ENCODE measurements at regions not wholly inside any gene's neighbourhood (a gene's known extent, or its start where the extent isn't known, plus 50 kb on each side); places are given as distances from the start of the nearest gene placed in this dataset.
"Not testable (repeated sequence)": the region's sequence is repeated elsewhere in the genome, so short reads cannot be mapped to it uniquely, and the experiment has no call there.

DNA sequence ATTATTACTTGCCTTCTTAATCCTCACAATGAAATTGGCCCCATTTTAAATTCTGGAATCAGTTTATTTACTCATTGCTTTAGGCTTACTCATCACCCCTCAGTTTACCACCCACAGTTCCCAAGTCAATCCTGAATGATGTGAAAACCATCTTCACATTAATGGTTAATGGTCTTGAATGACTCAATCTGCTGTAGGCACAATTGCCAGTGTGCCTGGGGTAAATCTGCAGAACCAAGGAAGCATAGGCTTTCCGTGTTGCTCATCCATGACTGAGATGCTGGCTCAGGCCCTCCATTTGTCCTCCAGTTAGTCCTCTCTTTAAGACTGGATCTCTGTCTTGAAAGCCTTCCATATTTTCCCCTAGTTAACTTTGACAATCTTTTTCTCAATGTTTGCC is 164.5 kb downstream of the PMAIP1 start:
- no peak for DNase-seq (ENCODE audit: low read depth in 2 of 2)

DNA sequence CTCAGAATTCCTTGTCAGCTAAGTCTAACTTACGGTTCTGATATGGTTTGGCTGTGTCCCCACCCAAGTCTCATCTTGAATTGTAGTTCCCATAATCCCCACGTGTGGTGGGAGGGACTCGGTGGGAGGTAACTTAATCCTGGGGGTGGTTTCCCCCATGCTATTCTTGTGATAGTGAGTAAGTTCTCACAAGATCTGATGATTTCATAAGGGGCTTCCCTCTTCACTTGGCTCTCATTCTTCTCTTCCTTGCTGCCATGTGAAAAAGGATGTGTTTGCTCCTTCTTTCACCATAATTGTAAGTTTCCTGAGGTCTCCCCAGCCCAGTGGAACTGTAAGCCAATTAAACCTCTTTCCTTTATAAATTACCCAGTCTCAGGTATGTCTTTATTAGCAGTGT is 163.0 kb downstream of the PMAIP1 start:
- not testable (repeated sequence) for DNase-seq (ENCODE audit: low read depth in 2 of 2)

DNA sequence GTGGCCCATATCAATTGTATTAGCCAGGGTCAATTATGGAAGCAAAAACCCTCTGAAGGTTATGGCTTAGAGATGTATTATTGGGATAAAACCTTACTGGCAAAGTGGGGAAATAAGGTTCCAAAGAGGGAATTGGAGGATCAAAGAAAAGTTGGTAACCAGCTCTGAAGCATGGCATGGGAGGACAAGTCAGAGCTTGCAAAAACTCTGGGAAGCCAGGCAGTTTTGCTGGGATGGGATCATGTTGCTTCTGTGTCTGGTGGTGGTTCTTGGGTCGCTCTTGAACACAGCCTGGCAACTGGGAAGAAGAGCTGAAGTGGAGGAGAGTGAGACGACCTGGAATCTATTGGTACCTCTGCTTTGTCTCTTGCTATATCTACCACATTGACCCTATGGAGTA is 162.6 kb downstream of the PMAIP1 start:
- DNase-seq (ENCODE audit: low read depth in 2 of 2), result no peak

DNA sequence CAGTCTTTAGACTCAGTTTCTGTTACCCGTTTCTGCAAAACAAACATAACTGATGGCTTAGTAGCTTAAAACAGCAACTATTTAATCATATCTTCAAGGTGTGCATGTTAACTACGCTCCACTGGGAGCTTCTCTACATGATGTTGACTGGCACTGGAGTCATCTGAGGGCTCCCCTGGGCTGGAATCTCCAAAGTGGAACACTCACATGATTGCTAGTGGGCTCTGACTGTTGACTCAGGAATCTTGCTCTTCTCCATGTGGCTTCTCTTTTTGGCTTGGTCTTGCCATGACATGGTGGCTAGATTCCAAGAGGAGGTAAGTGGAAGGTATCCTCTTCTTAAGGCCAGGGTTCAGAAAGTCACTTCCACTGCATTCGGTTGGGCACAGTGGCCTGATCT is 160.8 kb downstream of the PMAIP1 start:
- DNase-seq (ENCODE audit: low read depth in 2 of 2), result no peak

DNA sequence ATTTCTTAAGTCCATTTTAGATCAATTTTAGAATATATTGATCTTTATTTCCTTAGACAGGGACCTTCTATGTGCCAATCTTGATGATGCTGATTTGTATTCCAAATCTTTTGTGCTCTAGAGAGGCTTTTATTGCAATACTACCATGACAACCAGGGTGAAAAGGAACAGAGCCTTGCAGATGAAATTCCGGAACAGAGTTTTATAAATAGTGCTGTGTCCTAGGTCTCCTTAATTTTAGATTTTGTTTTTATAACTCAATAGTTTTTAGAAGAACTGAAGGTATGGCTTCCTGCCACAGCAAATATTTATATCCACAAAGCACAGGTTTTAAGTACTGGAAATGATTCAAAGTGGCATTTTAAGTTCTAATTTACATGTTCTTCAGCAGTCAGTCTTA is 160.2 kb downstream of the PMAIP1 start:
- DNase-seq (ENCODE audit: low read depth in 2 of 2), result no peak

DNA sequence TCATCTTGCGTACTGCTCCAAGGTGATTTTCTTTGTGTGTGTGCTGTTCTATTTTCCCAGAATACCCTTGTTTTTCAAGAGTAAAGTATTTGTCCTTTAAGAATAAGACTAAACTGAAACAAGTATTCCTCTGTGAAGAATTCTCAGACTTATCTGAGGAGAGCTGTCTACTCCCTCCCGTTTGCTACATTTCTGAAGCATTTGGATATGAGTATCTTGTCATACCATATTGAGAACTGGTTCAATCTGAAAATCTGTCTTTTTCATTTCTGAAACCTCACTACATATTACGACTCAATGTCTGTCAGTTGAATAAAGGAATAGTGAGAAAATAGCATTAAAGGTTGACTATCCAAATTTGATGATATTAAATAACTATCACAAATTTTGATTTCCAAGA is 159.4 kb downstream of the PMAIP1 start:
- no peak for DNase-seq (ENCODE audit: low read depth in 2 of 2)

DNA sequence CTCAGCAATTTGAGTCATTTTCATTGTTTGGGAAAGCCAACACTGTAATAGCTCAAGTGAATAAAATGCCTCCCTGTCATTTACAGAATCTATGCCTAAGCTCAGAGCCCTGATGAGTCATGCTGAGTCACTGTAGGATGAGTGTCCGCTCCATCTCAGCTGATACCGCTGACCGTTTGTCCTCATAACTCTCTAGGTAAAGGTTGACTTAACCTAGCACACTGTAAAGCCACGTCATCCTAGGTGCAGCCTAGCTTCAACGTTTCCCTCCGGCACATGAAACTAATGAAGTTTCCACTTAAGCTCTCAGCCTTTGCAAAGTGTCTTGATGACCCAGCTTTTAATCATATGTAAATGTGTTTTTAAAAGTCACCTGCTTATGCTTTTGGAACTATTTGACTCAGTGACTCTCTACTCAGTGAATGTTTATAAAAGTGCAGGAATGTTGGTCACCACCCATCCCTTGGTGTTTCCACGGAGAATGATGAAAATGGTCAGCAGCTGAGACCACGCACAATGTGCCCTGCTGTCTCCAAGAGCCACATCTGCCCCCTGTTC is 154.0 kb downstream of the PMAIP1 start:
- no peak for DNase-seq (ENCODE audit: low read depth in 2 of 2)

DNA sequence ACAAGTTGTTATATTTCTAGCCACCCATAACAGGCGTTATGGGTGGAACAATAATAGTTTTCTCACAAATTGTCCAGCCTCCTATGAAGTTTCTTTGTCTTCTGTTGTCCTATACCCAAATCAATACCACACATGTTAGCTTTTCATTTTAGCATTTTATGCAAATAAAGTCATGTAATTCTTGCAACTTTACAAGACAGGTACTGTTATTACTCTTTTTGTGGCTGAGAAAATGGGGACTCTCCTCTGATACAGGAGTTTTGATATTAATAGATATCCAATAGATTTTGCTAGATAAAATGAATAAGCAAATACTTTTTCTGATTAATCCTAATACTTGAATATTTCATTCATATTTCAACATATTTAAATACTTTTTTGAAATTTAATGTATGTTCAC is 151.0 kb downstream of the PMAIP1 start:
- no peak for DNase-seq (ENCODE audit: low read depth in 2 of 2)

DNA sequence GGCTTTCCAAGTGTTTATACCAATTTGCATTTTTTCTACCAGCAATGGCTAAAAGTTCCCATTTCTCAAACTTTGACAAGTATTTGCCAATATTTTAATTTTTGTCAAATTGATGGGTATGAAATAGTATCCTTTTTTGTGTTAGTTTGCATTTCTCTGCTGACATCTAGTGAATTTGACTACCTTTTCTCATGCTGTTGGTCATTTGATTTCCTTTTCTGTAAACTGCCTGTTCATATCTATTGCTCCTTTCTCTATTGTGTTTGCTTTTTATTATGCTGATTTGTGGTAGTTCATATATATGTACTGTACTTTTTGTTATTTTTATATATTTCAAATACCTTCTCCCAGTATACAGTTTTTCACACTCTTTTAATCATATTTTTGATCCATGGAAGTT is 149.4 kb downstream of the PMAIP1 start:
- DNase-seq (ENCODE audit: low read depth in 2 of 2), result no peak

DNA sequence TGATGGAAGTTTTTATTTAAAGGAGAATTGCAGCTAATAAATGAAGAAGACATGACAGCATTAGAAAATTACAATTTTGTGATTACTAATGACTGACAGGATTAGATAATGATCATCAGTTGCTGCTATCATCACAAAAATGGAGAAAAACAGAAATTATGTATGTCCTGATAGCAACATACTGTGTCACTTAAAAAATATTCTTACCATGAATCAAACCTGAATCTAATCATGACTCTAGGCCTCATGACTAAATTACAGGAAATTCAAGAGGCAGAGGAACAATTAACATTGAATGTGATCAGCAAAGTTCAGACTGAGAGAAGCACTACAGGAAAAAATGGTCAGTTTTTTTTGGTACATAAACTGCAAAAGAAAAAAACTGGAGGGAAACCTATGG is 147.8 kb downstream of the PMAIP1 start:
- no peak for DNase-seq (ENCODE audit: low read depth in 2 of 2)

DNA sequence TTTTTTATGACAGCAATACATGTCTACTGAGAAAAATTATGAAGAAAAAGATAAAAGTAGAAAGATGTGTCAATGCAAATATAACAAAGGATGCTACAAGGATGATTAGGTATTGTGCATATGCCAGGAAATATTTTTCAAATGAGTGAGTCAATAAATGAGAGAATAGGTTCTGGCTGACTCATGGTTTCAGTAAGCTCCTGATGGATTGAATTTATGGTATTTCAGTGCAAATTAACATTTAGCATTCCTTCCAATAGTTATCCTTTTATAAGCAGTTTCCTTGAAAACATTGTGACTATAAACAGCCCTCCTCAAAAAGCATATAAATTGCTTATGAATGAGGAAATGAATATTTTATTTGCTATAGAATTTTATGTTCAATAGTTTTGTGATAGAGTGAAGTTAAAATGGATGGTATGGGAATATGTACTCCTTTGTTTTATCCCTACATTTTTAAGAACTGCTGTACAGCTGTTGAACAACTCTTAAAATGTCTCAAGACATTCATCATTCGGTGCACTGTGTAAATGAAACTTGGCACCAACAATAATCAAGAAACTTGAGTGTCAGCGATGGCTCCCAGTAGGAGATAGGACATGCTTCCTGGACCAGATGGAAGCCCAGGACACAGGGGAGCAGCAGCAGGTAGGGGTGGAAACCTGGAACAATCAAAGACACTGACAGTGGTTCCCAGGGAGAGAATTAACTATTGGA is 144.7 kb downstream of the PMAIP1 start:
- DNase-seq (ENCODE audit: low read depth in 2 of 2), result no peak

DNA sequence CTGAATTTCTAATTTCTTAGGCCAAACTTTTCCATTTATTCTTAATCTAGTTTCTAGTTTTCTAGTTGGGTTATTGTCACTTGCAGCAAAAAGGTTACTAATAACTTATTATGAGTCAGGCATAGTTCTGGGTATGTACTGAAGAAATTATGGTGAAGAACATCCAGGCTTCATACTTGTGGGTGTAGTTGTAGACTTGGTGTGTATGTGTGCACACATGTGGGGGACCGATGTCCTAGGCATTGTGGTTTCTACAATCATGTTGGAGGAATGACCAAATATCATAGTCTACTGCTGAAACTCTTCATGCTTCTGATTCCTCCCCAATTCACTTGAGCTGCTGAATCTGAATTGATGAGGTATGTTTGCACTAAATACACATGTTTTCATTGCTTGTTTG is 141.2 kb downstream of the PMAIP1 start:
- DNase-seq (ENCODE audit: low read depth in 2 of 2), result no peak

DNA sequence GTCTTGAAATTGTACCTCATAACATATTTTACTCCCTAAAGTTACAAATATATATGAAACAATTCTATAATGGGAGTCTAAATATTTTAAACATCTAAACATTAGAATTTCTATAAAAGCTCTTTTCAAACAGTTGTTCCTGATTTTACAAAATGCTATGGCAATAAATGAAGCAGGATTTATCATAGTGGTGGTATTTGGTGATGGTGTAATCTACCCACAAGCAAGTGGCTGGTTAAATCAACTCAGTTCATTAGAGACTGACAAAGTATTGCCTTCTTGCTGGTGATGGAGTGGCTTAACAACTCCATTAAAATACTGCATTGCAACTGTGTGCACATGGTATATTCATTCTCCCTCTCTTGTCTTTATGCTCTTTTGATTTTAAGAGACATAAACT is 138.9 kb downstream of the PMAIP1 start:
- no peak for DNase-seq (ENCODE audit: low read depth in 2 of 2)

DNA sequence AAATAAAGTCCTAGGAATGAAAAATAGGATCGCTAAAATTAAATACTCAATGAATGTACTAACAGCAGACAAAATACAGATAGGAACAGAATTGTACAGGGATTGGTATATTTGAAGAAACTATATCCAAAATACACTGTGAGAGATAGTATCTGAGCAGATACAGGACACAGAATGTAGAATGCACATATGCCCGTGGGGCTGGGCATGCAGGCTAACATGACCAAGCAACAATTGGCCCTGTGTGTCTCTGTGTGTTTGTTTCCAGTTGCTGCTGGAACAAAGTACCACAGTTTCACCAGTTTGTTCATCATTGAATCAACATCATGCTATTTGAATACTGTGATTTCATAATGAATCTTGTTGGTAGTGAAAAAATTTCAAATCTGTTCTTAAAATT is 127.6 kb downstream of the PMAIP1 start:
- no peak for DNase-seq (ENCODE audit: low read depth in 2 of 2)

DNA sequence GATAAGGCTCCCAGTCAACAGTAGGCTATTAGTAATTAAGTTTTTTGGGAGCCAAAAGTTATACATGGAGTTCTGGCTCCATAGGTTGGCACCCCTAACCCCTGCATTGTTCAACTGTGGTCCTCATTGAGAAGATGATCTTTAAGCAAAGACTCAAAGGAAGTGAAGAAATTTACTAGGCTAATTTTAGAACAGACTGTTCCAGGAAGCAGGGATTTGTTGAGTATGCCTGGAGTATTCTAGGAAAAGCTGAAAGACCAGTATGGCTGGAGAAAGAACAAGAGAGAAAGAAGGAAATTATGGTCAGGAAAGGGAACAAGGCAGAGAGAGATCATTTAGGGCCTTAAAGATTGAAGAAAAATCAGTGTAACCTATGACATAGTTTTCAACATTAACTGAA is 125.1 kb downstream of the PMAIP1 start:
- no peak for DNase-seq (ENCODE audit: low read depth in 2 of 2)

DNA sequence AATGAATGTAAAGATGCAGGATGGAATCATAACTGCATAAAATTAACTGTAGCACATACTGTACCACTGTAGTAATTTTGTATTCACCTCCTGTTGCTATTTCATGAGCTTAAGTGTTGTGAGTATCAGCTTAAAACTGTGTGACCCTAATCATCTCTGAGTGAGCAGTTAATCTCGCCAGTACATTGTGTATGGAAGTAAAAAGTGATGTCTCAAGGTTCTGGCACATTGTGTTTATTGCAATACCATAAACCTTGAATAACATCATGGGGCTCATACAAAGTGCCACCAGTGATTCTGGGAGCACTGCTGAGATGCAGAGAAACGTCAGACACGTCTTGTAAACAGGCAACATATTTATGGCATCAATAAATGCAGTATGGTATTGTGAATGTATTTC is 124.5 kb downstream of the PMAIP1 start:
- no peak for DNase-seq (ENCODE audit: low read depth in 2 of 2)

DNA sequence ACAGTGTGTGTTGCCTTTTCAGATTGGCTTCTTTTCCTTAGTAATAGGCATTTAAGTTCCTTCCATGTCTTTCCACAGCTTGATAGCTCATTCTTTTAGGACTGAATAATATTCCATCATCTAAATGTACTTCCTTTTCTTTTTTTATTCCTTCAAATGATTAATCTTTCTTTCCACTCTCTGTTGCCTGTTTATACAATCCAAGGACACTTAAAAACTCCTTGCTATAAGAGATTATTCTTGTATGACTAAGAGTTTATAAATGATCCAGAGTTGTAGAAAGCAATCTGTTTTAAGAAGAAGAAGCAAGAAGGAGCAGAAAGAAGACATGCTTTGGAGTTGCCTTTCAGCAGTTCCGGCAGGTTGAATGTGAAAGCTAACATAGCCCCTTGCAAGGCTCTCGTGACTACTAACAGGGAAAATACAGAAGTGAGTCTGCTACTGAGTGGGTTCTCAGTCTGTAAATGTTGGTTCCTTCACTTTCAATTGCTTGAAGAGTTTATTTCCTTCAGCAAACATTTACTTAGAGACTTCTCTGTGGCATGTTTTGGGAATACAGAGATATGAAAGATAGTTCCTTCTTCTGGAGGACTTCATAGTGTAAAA is 123.0 kb downstream of the PMAIP1 start:
- DNase-seq (ENCODE audit: low read depth in 2 of 2), result no peak

DNA sequence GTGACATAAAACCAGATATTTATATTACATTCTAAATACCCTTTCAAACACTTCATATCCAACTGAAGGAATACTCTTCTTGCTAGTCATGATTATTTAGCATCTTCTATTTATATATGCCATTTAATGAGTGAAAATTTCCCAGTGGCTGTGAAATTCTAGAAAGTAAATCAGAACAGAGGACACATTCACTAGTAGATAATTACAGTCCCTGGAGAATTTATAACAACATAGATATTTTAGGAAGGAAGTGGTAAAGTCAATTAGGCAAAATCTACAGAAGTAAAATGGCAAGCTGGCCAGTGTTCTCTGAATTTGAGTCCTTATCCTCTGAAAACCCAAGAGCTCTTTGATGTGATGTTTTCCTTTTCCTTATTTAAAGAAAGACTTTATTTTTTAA is 121.8 kb downstream of the PMAIP1 start:
- no peak for DNase-seq (ENCODE audit: low read depth in 2 of 2)

DNA sequence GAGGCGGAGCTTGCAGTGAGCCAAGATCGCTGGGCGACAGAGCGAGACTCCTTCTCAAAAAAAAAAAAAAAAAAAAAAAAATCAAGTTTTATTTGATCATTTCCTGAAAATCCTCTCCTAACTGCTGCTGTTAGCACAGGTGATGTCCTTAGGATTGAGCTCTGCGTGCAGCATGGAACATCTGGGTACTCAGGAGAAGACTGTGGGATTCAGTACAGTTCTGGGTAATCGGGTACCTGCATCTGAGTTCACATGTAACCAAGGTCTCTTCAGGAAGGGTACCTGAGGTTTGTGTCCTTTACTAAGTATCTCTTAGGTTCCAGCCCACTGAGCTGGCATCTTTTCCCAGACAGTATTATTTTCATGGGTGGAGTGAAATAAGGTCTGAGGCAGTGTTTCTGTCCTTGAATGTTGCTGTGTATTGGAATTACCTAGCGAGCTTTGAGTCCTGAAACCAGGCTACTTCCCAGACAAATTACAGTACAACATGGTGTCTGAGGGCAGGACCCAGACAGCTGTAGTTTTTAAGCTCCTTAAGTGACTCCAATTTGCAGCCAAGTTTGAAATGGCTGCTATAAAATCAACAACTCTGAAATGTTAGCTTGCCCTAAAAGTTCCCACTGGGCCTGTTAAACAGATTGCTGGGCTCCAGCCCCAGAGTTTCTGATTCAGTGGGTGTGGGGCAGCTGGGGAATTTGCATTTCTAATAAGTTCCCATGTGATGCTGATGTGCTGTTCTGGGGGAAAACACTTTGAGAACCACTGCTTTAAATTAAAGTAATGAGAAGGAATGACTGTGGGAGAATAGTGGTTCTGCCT is 120.5 kb downstream of the PMAIP1 start:
- no peak for DNase-seq (ENCODE audit: low read depth in 2 of 2)

DNA sequence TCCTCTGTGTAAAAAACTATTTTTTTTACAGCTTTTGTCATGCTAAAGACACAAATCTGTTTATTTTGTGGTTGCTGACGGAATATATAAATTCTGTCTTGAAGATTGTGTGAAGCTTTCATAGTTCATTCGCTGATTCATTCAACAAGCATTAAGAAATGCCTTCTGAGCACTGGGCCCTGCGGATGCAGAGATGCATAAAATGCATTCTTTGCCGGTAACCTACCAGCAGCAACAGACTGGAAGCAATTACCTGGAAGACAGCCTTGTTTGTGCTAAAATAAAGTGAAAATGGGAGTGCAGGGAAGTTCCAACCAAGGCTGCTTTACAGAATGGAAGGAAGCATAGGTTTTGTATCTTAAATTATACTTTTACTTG is 119.7 kb downstream of the PMAIP1 start:
- no peak for DNase-seq (ENCODE audit: low read depth in 2 of 2)

DNA sequence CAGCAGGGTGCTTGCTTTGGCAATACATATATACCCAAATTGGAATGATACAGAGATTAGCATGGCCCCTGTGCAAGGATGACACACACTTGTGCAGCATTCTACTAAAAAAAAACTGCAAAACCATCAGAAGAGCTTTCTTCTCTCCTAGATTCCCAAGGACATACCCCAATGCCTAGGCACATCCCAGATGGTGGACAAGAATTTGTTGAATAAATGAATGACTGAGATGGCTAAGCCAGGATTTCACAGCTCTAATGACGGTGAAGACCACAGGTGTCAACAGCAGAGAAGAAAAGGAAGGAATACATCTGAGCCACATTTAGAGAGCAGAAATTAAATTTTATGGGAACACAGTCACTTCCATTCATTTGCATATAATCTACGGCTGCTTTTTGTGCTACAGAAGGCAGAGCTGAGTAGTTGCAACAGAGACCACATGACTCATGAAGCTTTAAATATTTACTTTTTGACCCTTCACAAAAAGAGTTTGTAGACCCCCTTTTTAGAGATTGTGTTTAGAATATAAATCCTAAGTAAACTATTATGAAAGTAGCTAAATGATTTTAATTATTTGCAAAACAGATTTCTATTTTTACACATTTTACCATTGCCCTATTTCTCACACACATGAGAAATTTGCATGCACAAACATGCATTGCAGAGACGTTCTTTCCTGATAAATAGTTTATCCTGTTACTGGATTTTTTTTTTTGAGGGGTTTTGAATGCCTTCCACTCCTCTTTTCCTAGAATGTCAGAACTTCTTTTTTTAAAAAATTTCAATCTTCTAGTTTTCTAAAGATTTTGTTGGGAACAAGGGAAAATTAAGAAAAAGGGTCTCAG is 119.0 kb downstream of the PMAIP1 start:
- no peak for DNase-seq (ENCODE audit: low read depth in 2 of 2)

DNA sequence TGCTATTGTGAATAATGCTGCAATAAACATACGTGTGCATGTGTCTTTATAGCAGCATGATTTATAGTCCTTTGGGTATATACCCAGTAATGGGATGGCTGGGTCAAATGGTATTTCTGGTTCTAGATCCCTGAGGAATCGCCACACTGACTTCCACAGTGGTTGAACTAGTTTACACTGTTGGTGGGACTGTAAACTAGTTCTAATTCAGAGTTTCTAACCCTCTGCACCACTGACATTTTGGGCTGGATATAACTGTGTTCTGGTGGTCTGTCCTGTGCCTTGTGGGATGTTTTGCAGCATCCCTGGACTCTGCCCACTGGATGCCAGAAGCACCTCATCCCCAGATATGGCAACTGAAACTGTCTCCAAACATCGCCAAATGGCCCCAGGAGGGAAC is 118.3 kb downstream of the PMAIP1 start:
- not testable (repeated sequence) for DNase-seq (ENCODE audit: low read depth in 2 of 2)

Data from stimulated activated CD8-positive, alpha-beta memory T cell treated with anti-CD3 and anti-CD28 coated beads, Interleukin-15, amount 100 ng/mL, for 48 hours (primary cell).